HG02870 (cell line): ENCODE measurements at regions not wholly inside any gene's neighbourhood (a gene's known extent, or its start where the extent isn't known, plus 50 kb on each side); places are given as distances from the start of the nearest gene placed in this dataset.

Source experiments
- ATAC-seq: cut with Tn5 transposase; IDR thresholded peaks from one replicate; pipeline ENCODE4 v1.9.1; 2021; ENCODE audit warnings: mild to moderate bottlenecking, moderate library complexity; ENCODE audit not compliant: unreplicated experiment

- no peak for ATAC-seq
These were observed 140.4 kb upstream of the TAB2 start for GRCh38 chr6:149176971-149177667.

GRCh38 chr6:149179431-149179830 lies 138.1 kb upstream of the TAB2 start:
- no peak for ATAC-seq

GRCh38 chr6:149181304-149181703 lies 136.2 kb upstream of the TAB2 start:
- ATAC-seq = no peak

- no peak for ATAC-seq
These were observed 135.2 kb upstream of the TAB2 start for GRCh38 chr6:149182262-149182661.

- no peak for ATAC-seq
These were observed 133.0 kb upstream of the TAB2 start for GRCh38 chr6:149184523-149184922.

GRCh38 chr6:149185799-149186357 lies 131.6 kb upstream of the TAB2 start:
- ATAC-seq = no peak

- ATAC-seq = no peak
These were observed 130.6 kb upstream of the TAB2 start for GRCh38 chr6:149186873-149187272.

GRCh38 chr6:149190224-149190831 lies 127.2 kb upstream of the TAB2 start:
- ATAC-seq = no peak

GRCh38 chr6:149194820-149195558 lies 122.5 kb upstream of the TAB2 start:
- peak; percentile 65 for ATAC-seq

- ATAC-seq = no peak
These were observed 121.4 kb upstream of the TAB2 start for GRCh38 chr6:149196091-149196490.

GRCh38 chr6:149197482-149197881 lies 120.0 kb upstream of the TAB2 start:
- ATAC-seq = no peak

GRCh38 chr6:149198265-149198664 lies 119.2 kb upstream of the TAB2 start:
- ATAC-seq = no peak

- no peak for ATAC-seq
These were observed 117.1 kb upstream of the TAB2 start for GRCh38 chr6:149200282-149200945.

- ATAC-seq = no peak
These were observed 116.3 kb upstream of the TAB2 start for GRCh38 chr6:149201068-149201655.

GRCh38 chr6:149202100-149202499 lies 115.4 kb upstream of the TAB2 start:
- no peak for ATAC-seq

- no peak for ATAC-seq
These were observed 114.6 kb upstream of the TAB2 start for GRCh38 chr6:149202952-149203351.

- no peak for ATAC-seq
These were observed 114.0 kb upstream of the TAB2 start for GRCh38 chr6:149203509-149203908.

GRCh38 chr6:149208134-149208601 lies 109.3 kb upstream of the TAB2 start:
- no peak for ATAC-seq

GRCh38 chr6:149209871-149210775 lies 107.4 kb upstream of the TAB2 start:
- ATAC-seq = no peak
